GM19238 (cell line): ENCODE measurements at regions not wholly inside any gene's neighbourhood (a gene's known extent, or its start where the extent isn't known, plus 50 kb on each side); places are given as distances from the start of the nearest gene placed in this dataset.

Source experiments
- DNase-seq: peaks from one replicate; pipeline ENCODE4 v3.0.0; 2011; ENCODE audit warnings: low spot score; ENCODE audit not compliant: insufficient read length

DNA sequence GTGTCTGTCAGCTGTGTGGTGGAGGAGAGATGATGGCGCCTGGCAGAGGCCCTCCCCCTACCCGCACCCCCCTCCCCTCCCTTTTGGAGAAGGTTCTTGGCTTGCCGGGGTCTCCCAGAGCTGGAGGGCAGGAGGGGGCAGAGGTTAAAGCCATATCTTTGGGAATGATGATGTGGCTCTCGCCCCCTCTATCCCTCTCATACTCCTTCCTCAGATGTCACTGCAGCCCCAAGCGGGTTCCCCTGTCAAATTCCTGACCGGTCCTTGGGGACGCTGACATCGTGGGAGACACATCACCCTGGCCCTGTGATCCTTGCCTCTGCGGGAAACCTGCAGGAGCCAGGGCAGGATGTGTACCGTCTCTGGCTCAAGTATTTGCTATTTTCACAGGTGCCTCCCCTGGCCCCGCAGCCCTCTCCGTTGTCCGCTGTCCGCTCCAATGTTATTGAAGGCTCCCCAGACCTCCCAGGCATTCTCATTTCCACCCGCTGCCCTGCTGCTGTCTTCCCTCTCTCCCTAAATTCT is 109.5 kb downstream of the FOXD1 start:
- no peak for DNase-seq

DNA sequence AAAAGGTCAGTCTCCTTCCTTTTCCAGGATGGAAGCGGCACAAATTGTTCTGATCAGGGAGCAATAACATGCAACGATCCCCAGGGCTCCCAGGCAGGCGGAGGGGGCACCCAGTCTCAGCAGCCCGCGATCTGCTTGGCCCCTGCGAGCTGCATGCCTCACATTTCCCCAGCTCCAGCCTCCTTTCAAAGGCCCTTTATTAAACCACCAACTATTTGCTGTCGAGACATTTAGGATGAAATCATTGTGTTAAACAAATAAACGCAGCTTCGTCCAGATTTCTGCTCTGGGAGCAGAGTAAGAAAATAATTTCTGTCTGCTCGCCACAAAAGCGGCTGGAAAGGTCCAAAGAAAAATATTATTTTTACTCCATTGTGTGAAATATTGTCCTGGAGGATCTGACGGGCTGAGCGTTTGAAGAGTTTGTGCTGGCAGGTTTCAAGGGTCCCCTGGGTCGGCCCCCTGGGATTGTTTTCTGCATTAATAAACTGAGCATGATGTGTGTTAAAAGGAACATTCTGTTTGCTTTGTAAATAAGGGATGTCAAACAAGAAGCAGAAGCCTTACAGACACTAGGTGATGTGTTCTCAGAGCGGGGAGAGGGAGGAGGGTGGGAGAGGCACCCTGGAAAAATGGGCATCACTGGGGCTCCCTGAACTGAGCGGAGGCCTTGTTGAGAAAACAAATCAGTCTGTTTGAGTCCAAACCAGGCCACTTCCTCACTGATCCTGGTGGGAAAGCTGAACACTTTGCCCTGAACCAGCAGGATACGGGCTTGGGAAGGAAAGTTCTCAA is 110.1 kb downstream of the FOXD1 start:
- no peak for DNase-seq

DNA sequence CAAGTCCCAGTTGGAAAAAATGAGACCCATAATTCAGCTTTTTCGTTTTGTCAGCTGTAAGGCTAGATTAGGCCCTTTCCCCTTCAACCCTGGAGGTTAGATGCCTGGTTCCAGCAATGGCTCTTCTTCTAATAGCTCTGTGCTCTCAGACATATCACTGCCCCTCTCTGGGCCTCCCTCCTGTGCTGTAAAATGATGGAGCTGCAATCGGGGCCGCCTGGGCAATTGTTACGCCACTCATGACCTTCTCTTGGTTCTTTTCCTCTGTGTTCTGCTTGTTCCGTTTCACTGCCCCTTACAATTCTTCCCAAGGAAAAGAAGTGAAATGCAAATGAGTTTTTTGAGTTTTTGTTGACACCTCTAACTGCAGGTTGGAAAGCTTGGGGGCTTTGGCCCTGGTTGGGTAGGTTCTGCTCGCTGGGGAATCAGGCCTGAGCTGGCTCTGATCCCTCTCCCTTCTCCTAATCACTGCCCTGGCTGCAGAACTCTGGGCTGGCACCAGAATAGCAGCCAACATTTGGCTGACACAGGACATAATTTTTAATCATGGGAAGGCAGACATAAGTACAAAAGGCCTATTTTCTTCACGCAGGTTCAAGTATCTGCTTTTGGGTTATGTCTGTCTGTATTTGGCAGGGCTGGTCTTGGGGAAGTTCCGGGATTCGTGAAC is 110.9 kb downstream of the FOXD1 start:
- no peak for DNase-seq

DNA sequence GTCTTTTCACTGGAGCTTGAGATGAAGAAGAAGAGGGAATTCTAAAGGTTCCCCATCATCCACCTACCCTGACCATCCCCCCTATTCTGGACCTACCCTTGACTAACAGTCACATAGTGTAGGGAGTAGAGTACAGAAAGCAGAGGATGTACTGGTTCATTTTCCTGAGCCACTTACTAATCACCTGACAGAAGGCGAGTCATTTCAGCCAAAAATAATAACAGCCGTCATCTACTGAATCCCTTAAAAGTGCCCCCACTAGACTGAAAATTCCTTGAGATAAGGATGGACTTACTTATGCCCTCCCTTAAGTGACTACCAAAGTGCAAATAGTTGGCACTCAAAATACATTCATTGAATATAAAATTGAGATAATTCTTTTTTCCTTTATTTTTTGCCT is 112.2 kb downstream of the FOXD1 start:
- no peak for DNase-seq

DNA sequence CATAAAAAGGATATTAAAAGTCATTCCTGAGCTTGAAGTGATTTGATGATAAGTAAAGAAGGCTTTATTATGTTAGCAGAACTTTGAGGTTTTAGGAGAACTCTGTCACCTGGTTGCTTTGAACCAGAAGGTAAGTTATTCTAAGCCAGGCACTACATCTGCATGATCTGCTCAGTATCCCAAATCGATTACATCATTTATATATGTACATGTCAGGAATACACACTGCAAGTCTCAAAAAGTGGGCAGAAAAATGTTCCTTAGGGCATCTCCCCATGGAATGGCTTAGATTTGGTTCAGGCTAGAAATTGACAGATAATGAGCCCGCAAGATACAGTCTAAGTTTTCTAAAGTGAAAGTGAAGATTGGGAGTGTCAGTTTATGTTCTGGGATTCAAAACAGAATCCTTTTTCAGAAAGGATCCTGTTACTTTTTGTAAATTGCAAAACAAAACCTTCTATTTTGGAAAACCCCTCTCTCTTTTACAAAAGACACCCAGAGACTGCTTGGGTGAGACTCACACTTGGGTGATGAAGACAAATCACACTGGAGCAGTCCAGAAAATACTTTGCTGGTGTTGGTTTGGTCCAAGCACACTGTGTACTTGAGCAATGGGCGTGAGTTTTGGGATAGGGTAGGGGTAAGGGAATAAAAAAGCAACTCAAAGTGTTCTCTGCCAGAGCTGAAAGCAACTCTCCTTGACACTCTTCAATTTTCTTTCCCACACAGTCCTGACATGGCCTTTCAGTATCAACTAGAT is 114.5 kb downstream of the FOXD1 start:
- no peak for DNase-seq

DNA sequence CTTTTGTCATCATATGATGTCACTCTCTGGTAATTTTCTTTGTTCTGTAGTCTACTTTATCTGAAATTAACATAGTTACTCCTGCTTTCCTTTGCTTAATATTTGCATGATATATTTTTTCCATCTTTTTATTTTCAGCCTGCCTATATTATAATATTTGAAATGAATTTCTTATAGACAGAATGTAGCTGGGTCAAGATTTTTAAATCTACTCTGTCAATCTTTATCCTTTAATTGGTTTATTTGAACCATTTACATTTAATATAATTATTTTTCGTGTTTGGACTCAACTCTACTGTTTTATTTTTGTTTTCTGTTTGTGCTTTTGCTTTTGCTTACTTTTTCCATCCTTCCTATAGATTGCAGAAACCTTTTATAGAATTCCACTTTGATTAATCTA is 118.0 kb downstream of the FOXD1 start:
- no peak for DNase-seq

DNA sequence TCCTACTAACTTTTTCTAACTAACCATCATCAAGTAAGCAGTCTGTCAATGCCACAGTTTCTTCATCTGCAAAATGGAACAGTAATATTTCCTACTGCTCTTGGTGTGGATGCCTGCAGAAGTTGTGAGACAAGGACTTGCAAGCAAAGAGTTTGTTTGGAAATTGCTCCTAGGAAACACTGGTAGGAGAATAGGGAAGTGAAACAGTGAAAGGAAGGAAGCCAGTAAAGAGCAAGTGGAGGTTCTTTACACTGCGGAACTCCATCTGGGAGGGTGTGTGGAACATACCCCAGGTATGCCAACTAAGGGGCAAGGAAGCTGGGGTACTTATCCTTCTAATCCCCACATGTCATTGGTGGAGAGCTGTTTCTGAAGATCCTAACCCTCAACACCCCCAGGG is 119.9 kb downstream of the FOXD1 start:
- no peak for DNase-seq

DNA sequence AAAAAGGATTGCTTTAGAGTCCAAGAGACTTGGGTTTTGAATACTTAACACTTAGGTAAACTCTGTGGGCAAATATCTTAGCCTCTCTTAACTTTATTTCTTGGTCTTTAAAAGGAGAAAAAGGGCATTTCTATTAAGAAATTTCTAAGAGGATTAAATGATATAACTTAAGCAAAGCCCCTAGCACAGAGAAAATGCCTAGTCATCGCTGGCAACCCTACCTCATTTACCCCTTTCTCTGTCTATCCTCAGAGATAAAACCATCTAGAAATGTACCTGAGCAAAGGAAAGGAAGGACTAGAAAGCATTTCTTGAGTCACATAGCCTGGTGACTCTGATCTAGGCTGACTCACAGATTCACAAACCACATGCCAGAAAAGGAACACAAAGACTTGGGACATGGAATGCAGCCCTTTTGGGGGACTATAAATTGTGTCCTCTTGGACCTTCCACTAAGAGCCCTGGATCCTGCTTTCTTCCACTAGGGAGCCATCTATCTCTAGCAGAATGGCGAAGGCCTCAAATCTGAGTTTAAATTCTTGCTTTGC is 120.6 kb downstream of the FOXD1 start:
- DNase-seq = no peak

DNA sequence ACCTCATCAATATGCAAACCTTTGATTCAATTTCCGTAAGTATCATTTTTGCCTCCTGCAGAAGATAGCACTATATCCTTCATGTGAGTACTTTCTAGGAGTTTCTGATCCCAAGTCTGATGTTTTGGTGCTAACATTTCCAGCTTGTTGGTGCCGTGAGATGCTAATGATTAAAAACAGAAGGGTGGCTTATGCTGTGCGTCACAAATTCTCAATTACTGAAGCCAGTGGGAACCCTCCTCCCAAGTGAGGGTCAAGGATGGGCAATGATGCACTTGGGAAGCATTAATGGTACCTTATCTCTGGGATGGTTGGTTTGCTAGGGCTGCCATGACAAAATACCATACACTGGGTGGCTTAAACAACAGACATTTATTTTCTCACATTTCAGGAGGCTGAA is 123.0 kb downstream of the FOXD1 start:
- DNase-seq = no peak

DNA sequence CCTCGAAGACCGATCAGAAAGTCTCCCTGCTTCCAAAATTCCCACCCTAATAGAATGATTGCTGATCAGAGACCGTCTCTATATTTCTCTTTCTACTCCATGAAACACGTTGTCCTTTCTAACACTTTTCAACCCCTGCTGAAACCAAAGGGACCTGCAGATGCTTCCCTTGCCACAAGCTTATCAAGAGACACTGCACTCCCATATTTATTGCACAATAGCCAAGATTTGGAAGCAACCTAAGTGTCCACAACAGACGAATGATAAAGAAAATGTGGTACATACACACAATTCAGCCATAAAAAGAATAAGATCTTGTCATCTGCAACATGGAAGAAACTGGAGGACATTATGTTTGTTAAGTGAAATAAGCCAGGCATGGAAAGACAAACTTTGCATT is 125.1 kb downstream of the FOXD1 start:
- no peak for DNase-seq

DNA sequence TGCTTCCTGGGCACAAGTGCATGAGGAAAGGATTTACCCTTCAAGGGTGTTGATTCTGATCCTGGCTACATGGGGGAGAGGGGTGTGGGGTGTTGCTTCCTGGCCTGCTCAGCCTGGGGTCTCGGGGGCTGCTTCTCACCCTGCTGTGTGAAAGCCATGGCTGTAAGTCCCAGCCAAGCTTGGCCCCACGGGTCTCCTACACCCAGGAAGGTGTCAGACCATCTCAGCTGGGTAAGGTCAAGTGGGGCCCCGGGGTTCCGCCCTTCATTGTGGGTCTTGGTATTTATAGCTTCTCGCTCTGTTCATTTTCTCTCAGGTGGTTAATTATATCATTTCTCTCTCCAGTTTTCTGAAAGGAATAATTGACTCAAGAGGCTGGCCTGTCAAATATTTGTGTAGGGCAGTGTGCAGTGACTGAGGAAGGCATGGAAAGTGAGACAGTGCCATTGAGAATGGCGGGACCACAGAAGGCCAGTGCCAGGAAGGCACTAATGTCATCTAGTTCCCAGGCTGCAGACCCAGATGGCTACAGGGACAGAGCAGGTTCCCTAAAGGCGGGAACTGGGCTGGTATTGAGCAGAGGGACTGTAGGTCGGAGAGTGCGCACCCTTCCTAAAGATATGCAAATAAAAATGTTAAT is 126.0 kb downstream of the FOXD1 start:
- no peak for DNase-seq

DNA sequence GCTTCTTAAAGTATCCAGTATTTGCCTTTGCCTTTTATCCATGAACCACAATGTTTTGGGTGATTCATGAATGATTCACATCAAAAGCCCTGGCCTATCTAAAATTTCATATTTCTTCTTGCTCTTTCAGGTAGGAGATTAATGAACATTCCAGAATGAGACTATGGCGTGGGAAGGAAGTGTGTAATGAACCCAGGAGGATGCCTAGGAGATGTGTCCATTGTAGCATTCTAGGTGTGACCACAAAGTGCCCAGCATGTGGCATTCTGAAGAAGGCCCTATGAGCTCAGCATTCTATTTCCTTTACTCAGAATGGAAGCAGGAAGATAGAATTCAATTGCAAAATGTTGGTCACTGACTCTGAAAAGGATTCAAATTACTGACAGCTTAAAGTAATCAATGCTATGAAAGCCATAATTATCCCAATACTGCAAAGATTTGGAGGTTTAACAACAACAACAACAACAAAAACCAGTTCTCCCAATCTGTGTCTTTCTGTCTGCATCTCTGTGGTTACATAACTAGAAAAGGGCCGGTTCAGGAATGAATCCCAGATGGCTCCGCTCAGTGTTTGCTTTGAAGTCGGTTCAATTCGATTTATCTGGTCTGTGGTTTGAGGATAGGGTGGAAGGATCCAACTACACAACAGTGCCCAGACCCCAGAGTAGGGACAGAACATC is 126.7 kb downstream of the FOXD1 start:
- no peak for DNase-seq

DNA sequence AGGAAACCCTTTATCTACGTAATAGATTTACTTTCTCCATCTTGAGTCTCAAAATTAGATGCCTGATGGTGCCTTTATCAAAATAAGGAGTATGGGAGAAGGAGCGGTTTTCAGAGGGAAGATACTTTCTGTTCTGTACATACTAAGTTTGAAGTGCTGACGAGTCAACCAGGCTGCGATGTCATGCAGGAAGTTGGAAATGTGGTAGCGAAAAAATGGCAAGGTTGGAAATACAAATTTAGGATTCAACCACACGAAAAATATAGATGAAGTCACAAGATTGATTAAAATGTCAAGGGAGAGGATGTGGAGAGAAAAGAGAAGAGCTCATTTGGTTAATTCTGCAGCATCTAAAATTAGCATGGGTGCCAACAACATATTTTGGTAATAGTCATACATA is 129.5 kb downstream of the FOXD1 start:
- DNase-seq = no peak

DNA sequence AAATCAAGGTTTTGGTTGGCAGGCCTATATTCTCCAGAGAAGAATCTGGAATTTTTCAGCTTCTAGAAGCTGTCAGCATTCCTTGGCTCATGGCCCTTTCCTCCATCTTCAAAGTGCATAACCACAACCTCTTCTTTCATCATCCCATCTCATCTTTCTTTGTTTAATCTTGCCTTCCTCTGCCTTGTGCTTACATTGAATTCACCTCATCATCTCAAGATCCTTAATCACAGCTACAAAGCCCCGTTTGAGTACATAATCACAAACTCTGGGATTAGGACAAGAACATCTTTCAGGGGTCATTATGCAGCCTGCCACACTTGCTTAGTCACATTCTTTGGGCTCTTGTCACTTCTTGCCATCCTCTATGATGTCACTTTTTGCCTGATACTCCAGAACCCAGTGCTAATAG is 130.3 kb downstream of the FOXD1 start:
- no peak for DNase-seq

DNA sequence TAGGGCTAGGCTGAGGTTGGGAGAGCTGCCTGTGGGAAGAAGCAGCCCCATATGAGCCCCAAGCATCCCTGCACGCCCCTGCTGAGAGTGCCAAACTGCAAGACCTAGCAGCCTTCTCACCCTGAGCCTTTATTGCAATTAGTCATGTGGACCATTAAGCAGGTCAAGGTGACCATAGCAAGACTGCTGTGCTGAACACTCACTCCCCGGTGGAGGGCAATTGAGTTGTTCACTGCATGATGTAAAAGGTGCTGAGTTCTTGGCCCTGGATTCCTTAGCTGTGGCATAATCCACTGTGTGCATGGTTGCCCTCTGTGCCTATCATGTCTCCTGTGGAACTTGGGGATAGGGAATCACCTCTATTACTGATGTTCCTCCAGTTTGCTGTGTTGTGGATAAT is 131.1 kb downstream of the FOXD1 start:
- no peak for DNase-seq

DNA sequence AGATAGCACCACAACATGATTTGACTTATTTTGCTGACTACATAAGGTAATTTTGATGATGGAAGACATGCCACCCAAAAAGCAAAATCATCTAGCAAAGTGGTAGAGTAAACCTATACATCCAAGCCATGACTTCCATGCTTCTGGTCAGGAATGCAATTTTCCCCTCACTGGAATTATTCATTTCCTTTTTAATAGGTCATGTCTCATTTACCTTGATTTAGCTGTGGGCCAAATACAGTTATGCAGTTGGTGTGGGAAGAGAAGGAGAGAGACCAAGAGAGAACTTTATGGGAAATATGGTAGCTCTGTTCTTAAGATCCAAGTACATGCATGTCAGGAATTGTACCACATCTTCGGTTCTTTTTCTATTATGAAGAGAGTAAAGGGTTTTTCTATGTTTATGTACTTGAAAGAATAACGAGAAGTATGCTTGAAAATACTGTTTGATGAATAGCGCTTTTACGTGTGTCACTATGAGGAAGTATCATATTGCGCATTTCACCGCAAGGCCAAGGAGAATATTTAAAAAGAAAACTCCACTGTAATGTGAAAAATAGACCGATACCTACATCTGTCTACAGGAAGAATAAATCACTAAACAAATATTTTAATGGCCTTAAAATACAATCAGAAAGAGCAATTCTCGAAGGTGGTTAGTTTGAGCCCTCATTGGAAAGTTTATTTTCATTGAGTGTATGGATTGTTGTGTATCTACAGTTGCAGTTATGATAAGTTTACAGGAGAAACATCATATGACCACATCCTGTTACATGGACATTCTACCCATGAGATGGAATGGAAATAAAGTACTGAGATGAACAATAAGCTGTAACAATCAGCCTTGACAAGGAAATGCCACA is 134.0 kb downstream of the FOXD1 start:
- no peak for DNase-seq

DNA sequence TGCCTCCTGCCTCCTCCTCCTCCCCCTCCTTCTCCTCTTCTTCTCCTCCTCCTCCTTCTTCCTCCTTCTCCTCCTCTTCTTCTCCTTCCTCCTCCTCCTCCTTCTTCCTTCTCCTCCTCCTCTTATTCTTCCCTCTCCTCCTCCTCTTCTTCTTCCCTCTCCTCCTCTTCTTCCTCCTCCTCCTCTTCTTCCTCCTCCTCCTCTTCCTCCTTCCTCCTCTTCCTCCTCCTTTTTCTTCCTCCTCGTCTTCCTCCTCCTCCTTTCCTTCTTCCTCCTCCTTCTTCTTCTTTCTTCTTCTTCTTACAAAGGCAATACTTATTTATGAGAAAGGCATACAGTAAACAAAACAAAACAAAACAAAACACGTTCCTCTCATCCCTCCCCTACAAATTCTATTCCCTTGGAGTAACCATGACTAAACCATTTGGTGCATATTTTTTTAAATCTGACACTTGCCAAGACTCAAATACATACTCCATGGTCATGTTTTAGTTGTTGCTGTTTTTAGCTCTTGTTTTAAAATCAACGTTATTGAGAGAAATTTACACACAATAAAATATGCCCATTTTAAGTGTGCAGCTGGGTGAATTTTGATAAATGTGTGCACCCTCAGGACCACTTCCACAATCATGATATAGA is 135.6 kb downstream of the FOXD1 start:
- no peak for DNase-seq

DNA sequence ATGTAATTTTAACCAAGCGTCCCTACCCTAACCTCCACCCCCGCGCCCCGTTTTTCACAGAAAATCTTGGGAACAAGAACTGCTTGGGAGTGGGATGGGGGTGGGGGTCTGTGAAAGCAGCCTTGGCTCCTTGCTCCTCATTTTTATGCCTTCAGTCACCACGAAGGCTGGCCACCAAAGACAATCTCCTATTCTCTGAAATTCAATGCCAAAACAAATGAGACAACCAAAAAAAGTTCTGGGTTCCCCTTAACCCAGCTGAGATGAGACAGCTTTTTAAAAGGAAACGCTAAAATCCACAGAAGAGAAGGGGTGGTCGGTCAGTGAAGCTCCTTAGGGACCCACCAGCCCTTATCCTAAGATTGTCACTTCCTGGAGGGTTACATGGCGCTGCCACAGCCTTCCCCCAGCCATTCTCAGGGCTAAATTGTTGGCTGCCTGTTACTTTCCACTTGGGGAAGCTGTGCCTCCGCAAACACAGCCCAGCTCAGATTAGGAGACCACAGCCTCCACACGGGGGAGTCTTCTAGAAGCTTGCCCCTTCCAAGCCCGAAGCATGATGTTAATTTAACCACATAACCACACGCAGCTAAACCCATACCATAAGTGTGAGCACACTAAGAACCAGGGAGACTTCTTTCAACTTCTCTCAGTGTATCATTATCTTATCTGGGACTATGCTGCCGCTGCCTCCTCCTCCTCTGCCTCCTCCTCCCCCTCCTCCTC is 136.3 kb downstream of the FOXD1 start:
- no peak for DNase-seq
